ENCODE measurements at regions not wholly inside any gene's neighbourhood (a gene's known extent, or its start where the extent isn't known, plus 50 kb on each side); places are given as distances from the start of the nearest gene placed in this dataset.
A peak's percentile ranks its signal among the peaks of the same experiment; 100 is the strongest.

DNA sequence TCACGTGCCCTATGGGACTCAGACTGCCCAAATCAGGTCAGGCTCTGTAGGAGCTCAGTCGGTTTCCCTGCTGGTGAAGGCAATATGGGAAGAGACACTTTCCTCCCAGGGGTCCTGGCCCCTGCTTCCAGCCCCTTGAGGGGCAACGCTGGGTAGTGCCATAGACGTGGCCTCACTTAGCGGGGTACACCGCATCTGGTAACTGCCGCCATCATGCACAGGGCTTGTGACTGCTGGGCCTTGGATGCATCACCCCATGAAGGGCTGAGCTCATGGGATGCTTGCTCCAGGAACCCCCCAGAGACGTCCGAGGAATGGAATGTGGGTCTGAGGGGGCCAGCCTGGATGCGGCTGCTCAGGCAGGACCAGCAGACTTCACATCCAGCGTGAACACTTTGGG, 127.3 kb upstream of the HDAC4 start:
- TF ChIP-seq, protein P1, sequence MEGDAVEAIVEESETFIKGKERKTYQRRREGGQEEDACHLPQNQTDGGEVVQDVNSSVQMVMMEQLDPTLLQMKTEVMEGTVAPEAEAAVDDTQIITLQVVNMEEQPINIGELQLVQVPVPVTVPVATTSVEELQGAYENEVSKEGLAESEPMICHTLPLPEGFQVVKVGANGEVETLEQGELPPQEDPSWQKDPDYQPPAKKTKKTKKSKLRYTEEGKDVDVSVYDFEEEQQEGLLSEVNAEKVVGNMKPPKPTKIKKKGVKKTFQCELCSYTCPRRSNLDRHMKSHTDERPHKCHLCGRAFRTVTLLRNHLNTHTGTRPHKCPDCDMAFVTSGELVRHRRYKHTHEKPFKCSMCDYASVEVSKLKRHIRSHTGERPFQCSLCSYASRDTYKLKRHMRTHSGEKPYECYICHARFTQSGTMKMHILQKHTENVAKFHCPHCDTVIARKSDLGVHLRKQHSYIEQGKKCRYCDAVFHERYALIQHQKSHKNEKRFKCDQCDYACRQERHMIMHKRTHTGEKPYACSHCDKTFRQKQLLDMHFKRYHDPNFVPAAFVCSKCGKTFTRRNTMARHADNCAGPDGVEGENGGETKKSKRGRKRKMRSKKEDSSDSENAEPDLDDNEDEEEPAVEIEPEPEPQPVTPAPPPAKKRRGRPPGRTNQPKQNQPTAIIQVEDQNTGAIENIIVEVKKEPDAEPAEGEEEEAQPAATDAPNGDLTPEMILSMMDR (IDR thresholded peaks at IDR 0.05): no peak
- Mint-ChIP-seq H3K27me3 (ENCODE audit: low read depth) (peaks cover 11% of the 10 kb centered on the region), H3K4me1 (ENCODE audit: low read depth) (no peaks in the 10 kb centered on the region), H3K36me3 (ENCODE audit: low read depth) (no peaks in the 10 kb centered on the region), H3K4me3 (ENCODE audit: unreplicated experiment) (no peak overlapping the region), H3K9me3 (ENCODE audit: low read depth) (peaks cover 9% of the 10 kb centered on the region), H3K27ac (ENCODE audit: unreplicated experiment) (no peak overlapping the region)
- DNase-seq (ENCODE audit: low spot score): peak; percentile 66

- no peak overlapping the region for H3K4me3 Mint-ChIP-seq (ENCODE audit: unreplicated experiment)
- TF ChIP-seq, protein P1 (IDR thresholded peaks at IDR 0.05): no peak
- H3K27me3 Mint-ChIP-seq (ENCODE audit: low read depth): peaks cover 7% of the 10 kb centered on the region
- H3K9me3 Mint-ChIP-seq (ENCODE audit: low read depth): peaks cover 9% of the 10 kb centered on the region
- H3K27ac Mint-ChIP-seq (ENCODE audit: unreplicated experiment): no peak overlapping the region
- no peaks in the 10 kb centered on the region for H3K4me1 Mint-ChIP-seq (ENCODE audit: low read depth)
- peak; percentile 72 for DNase-seq (ENCODE audit: low spot score)
- H3K36me3 Mint-ChIP-seq (ENCODE audit: low read depth): no peaks in the 10 kb centered on the region
Measured at GRCh38 chr2:239526666-239527415, 126.0 kb upstream of the HDAC4 start.

DNA sequence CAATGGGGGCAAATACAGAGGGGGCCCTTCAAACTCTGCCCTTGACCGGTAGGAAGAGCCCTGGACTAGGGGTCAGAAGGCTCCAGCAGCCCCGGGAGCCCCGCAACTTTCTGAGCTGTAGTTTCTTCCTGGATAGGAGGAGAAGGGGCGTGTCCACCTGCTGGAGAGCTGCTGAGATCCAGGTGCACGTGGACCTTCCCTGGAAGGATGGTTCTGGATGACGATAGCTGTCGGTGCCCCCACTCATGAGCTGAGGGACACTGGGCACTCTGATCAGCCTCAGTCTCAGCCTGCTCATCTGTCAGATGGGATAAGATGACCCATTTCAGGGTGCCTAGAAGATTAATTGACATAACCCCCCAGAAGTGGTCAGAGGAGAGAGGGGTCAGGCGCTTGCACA, 125.2 kb upstream of the HDAC4 start:
- H3K4me1 Mint-ChIP-seq (ENCODE audit: low read depth): no peaks in the 10 kb centered on the region

DNA sequence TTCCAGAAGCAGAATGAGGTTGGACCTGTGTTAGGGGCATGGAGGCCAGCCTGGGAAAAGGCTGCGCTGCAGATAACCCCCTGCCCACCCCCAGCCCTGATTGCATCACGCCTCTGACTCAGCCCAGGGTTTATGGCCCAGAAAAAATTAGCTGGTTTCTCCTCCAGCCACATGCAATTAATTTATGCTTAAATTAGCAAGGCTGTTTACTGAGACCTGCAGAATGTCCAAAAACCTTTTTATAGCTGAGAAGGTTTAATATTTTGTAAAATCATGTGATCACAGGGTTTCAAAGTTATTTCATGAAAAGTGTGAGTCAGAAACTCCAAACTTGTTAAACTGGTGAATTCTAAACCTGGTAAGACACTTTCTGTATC, 123.1 kb upstream of the HDAC4 start:
- Mint-ChIP-seq H3K36me3 (ENCODE audit: low read depth) (no peaks in the 10 kb centered on the region), H3K4me3 (ENCODE audit: unreplicated experiment) (no peak overlapping the region), H3K27me3 (ENCODE audit: low read depth) (peaks cover 3% of the 10 kb centered on the region), H3K4me1 (ENCODE audit: low read depth) (no peaks in the 10 kb centered on the region), H3K9me3 (ENCODE audit: low read depth) (no peaks in the 10 kb centered on the region), H3K27ac (ENCODE audit: unreplicated experiment) (no peak overlapping the region)
- no peak for DNase-seq (ENCODE audit: low spot score)
- TF ChIP-seq, protein P1 (IDR thresholded peaks at IDR 0.05): no peak

More for the DNA sequence above, 125.2 kb upstream of the HDAC4 start:
- TF ChIP-seq, protein P1 (IDR thresholded peaks at IDR 0.05): no peak
- no peaks in the 10 kb centered on the region for H3K36me3 Mint-ChIP-seq (ENCODE audit: low read depth)
- no peak overlapping the region for H3K4me3 Mint-ChIP-seq (ENCODE audit: unreplicated experiment)
- no peak overlapping the region for H3K27ac Mint-ChIP-seq (ENCODE audit: unreplicated experiment)
- peaks cover 9% of the 10 kb centered on the region for H3K9me3 Mint-ChIP-seq (ENCODE audit: low read depth)
- DNase-seq (ENCODE audit: low spot score): peak; percentile 47
- H3K27me3 Mint-ChIP-seq (ENCODE audit: low read depth): peaks cover 5% of the 10 kb centered on the region

DNA sequence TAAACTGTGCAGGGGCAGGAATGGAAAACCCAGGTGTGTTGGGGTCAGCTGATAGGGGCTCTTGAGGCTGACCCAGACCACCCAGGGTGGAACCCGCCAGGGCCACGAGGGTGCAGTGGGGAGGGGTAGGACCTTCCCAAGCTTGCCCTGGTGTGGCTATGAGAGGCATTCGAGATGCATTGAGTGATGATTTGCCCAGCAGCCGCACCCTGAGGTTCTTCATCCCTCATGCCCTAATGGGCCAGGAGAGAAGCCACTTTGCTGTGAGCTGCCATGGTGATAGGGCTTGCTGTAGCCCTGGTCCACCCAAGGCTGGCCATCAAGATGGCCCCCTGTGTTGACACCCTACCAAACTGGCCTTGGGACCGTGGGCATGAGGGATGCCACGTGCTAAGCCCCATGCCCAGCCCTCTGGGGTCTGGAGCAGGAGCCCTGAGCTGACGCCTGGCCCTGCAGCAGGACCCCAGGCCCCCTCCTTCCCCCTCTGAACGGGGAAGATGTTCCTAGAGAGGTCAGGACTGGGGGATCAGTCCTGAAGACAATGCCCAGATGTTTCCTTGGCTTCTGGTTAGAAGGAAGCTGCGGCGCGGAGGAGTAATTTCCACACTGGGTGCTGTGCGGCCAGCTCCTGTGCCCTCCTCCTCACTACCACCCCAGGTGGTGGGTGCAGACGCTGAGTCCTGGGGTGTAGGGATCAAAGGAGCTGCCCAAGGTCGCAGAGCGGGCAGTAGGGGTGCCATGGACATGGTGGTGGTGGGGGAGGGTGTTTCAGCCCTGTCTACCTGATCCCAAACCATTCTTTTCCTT, 122.5 kb upstream of the HDAC4 start:
- no peak overlapping the region for H3K4me3 Mint-ChIP-seq (ENCODE audit: unreplicated experiment)
- no peaks in the 10 kb centered on the region for H3K9me3 Mint-ChIP-seq (ENCODE audit: low read depth)
- no peak overlapping the region for H3K27ac Mint-ChIP-seq (ENCODE audit: unreplicated experiment)
- no peaks in the 10 kb centered on the region for H3K36me3 Mint-ChIP-seq (ENCODE audit: low read depth)
- TF ChIP-seq, protein P1 (IDR thresholded peaks at IDR 0.05): no peak
- H3K27me3 Mint-ChIP-seq (ENCODE audit: low read depth): peaks cover 3% of the 10 kb centered on the region
- DNase-seq (ENCODE audit: low spot score): peak; percentile 65
- H3K4me1 Mint-ChIP-seq (ENCODE audit: low read depth): no peaks in the 10 kb centered on the region

Data from chondrocyte (in vitro differentiated cells).